ENCODE measurements at regions not wholly inside any gene's neighbourhood (a gene's known extent, or its start where the extent isn't known, plus 50 kb on each side); places are given as distances from the start of the nearest gene placed in this dataset.
"Not testable (repeated sequence)": the region's sequence is repeated elsewhere in the genome, so short reads cannot be mapped to it uniquely, and the experiment has no call there.

DNA sequence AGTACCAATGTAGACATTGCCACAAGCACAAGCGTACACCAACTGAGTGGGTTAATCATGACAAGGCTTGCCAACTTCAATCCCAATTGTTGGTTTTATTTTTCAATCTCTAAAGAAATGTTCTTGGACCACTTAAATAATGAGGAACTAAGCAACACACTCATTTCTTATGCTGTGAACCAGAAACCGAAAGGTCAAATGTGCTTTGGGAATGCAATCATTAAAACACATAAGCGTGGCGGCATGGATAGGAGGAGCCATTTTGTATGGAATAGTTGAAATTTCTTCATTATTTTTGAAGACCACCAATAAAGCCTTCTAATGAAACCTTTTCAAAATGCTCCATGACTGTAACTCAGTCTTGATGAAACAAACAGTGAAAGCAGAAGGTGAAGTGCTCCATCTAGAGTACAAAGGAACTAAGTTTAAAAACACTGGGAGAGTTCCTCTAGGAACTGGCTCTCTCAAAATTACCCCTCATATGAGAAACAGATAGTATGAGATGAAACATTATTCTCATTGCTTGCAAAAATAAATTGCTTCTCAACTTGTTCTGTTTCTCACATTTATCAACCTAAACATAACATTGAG, 113.2 kb upstream of the CHST9 start:
- no peaks in the 10 kb centered on the region for H3K4me1 ChIP-seq (ENCODE audit: low read depth)
- ATAC-seq, result no peak
- intact Hi-C loops (cut with DNase I, micrococcal nuclease), result no loop called here
- no peak overlapping the region for H3K4me3 ChIP-seq
- no peaks in the 10 kb centered on the region for H3K9me3 ChIP-seq
- no peaks in the 10 kb centered on the region for H3K36me3 ChIP-seq (ENCODE audit: low read depth)
- DNase-seq, result no peak
- TF ChIP-seq, protein P1, sequence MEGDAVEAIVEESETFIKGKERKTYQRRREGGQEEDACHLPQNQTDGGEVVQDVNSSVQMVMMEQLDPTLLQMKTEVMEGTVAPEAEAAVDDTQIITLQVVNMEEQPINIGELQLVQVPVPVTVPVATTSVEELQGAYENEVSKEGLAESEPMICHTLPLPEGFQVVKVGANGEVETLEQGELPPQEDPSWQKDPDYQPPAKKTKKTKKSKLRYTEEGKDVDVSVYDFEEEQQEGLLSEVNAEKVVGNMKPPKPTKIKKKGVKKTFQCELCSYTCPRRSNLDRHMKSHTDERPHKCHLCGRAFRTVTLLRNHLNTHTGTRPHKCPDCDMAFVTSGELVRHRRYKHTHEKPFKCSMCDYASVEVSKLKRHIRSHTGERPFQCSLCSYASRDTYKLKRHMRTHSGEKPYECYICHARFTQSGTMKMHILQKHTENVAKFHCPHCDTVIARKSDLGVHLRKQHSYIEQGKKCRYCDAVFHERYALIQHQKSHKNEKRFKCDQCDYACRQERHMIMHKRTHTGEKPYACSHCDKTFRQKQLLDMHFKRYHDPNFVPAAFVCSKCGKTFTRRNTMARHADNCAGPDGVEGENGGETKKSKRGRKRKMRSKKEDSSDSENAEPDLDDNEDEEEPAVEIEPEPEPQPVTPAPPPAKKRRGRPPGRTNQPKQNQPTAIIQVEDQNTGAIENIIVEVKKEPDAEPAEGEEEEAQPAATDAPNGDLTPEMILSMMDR (IDR thresholded peaks at IDR 0.05), result no peak

DNA sequence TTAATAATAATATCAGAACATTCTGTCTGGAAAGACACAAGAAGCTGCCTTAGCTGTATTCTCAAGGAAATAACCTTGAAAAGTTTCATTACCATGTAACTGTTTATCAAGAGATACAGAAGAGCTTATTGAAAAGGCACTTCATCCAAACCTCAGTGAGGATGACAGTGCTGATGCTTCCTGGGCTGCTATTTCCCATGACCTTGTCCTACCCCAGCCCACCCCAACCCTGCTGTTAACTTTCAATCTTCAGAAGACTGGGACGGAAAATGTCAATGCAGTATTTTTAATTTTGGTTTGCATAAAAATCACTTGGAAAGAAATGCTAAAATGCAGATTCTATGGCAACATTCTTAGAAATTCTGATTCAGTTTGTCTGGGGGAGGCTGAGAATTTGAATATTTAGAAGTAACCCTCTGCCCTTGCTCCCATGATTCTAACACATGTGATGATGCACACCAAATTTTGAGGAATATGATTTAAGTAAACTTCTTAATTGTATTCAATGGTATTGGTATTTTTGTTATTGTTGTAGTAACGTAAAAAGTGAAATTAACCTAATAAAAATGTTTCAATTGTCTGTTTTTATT, 101.0 kb upstream of the CHST9 start:
- ATAC-seq; H3K9me3 ChIP-seq; DNase-seq; intact Hi-C loops (cut with DNase I, micrococcal nuclease); H3K36me3 ChIP-seq (ENCODE audit: low read depth); H3K4me1 ChIP-seq (ENCODE audit: low read depth); H3K4me3 ChIP-seq: not testable (repeated sequence)

DNA sequence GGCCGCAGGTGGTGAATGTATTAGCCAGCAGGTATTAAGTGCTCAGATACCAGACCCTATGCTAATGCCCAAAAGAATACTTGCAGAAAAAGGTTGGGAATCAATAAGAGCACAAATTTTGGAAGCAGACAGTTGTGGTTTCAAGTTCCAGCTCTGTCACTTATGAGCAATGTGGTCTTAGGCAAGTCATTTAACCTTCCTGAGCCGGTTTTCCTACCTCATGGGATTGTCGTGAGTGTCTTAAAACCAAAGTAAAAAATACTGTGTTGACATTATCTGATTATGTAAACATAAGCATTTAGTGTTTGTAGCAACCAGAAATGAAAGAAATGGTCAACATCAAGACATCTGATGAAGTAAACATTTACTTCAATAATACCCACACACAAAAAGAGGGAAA, 93.0 kb upstream of the CHST9 start:
- no peak overlapping the region for H3K4me3 ChIP-seq
- no peak for ATAC-seq
- TF ChIP-seq, protein P1 (IDR thresholded peaks at IDR 0.05), result no peak
- no peak for DNase-seq
- H3K36me3 ChIP-seq (ENCODE audit: low read depth), result no peaks in the 10 kb centered on the region
- H3K9me3 ChIP-seq, result no peaks in the 10 kb centered on the region
- no peaks in the 10 kb centered on the region for H3K4me1 ChIP-seq (ENCODE audit: low read depth)
- intact Hi-C loops (cut with DNase I, micrococcal nuclease), result no loop called here

DNA sequence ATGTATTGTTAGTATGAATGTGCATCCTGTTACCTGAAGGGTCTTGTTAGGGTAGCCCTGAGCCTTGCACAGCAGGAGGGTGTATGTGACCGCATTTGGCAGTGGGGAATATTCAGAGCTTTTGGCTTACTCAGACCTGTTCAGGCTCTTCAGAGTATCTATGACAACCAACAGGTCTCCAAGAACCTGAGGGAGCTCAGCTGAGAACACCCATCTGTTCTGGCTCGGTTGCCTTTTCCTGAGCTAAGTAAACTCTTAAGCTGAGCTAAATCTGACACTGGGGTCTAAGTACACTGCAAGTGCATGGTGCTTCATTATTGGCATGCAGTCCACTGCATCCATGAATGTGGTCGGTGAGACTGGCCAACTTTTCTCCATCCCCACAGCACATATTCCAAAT, 92.4 kb upstream of the CHST9 start:
- ATAC-seq (no peak), DNase-seq (no peak)
- Histone ChIP-seq H3K9me3 (no peaks in the 10 kb centered on the region), H3K4me1 (ENCODE audit: low read depth) (no peaks in the 10 kb centered on the region), H3K4me3 (no peak overlapping the region), H3K36me3 (ENCODE audit: low read depth) (no peaks in the 10 kb centered on the region)
- intact Hi-C loops (cut with DNase I, micrococcal nuclease), result no loop called here
- TF ChIP-seq, protein P1 (IDR thresholded peaks at IDR 0.05), result no peak

DNA sequence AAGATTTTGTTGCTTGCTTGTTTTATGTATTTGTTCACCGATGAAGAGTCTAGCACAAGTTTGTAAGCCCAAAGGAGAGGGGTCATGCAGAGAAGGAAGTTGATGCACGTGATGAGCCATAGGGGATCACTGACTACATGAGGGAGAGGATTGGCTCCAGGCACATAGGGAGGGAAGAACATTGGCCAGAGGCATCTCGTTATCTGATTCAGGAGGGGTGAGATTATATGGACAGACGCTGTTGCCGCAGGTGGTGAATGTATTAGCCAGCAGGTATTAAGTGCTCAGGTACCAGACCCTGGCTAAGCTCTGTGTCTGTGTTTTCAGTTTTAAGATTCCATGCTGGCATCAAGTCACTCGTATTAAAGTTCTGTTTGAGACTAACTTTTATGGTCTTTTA, 91.8 kb upstream of the CHST9 start:
- no peak for ATAC-seq
- intact Hi-C loops (cut with DNase I, micrococcal nuclease), result no loop called here

DNA sequence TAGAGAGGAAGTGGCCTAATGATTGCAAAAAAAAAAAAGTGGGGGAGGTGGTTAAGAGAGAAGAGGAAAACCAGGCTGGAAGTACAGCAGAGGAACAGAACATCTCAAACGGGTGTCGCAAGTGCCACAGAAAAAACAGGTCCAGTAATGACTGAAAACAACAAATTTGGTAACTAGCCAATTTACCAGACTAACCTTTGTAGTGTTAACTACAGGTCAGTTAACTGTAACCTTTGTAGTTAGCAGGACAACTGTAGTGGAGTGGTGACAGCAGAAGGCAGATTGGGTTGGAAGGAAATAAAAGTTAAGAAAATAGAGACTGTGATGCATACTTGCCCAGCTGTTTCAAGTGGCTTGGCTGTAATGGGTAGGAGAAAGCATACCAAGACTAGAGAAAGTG, 91.4 kb upstream of the CHST9 start:
- intact Hi-C loops (cut with DNase I, micrococcal nuclease), result no loop called here
- Histone ChIP-seq H3K9me3 (no peaks in the 10 kb centered on the region), H3K4me3 (no peak overlapping the region), H3K36me3 (ENCODE audit: low read depth) (no peaks in the 10 kb centered on the region), H3K4me1 (ENCODE audit: low read depth) (no peaks in the 10 kb centered on the region)
- DNase-seq, result no peak
- TF ChIP-seq, protein P1 (IDR thresholded peaks at IDR 0.05), result no peak
- no peak for ATAC-seq

More for the DNA sequence above, 91.8 kb upstream of the CHST9 start:
- Histone ChIP-seq H3K36me3 (ENCODE audit: low read depth) (no peaks in the 10 kb centered on the region), H3K9me3 (no peaks in the 10 kb centered on the region), H3K4me3 (no peak overlapping the region), H3K4me1 (ENCODE audit: low read depth) (no peaks in the 10 kb centered on the region)
- TF ChIP-seq, protein P1 (IDR thresholded peaks at IDR 0.05), result no peak
- no peak for DNase-seq
